H1 (cell line): ENCODE measurements at regions not wholly inside any gene's neighbourhood (a gene's known extent, or its start where the extent isn't known, plus 50 kb on each side); places are given as distances from the start of the nearest gene placed in this dataset.

Experiments
- CHD7 ChIP-seq: fragments of 300-600 bp; sonication (generic); IDR thresholded peaks from 2 replicates; pipeline ENCODE4 v1.7.1; 2012; ENCODE audit warnings: low read length, moderate library complexity, mild to moderate bottlenecking, inconsistent platforms; ENCODE audit not compliant: insufficient replicate concordance
- RXRA ChIP-seq: IDR thresholded peaks from 2 replicates; pipeline ENCODE4 v1.6.1; 2011; ENCODE audit warnings: low read depth, mild to moderate bottlenecking, low read length, moderate library complexity; ENCODE audit not compliant: insufficient read depth

GRCh38 chr6:155895641-155896040, 440.0 kb upstream of the NOX3 start (continued):
- no peak for TF ChIP-seq CHD7
- no peak for TF ChIP-seq RXRA
